NCI-H187 (cell line): ENCODE measurements at regions not wholly inside any gene's neighbourhood (a gene's known extent, or its start where the extent isn't known, plus 50 kb on each side); places are given as distances from the start of the nearest gene placed in this dataset.
"Not testable (repeated sequence)": the region's sequence is repeated elsewhere in the genome, so short reads cannot be mapped to it uniquely, and the experiment has no call there.

Experiments
- DNase-seq, 2 experiments: peaks; one replicate each; lab custom pipeline; 2025; lab: John Stamatoyannopoulos, UW

DNA sequence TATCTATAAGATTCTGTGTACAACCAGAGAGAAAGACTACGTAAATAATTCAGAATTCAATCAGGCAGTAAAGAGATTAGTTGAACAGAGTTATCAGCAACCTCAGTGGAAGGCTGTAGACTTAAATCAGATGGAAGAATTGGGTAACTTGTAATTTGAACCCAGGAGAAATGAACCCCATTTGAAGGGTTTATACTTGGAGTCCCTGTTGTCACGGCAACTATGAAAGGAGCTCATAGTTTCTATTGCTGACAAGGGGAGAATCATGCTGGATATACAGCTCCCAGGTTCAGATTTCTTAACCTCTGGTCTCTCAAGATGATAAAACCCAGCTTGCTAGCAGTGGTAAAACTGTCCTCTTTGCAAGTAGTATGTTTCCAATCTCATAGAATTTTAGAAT lies 54.4 kb upstream of the BMP4 start:
- DNase-seq: no peak

DNA sequence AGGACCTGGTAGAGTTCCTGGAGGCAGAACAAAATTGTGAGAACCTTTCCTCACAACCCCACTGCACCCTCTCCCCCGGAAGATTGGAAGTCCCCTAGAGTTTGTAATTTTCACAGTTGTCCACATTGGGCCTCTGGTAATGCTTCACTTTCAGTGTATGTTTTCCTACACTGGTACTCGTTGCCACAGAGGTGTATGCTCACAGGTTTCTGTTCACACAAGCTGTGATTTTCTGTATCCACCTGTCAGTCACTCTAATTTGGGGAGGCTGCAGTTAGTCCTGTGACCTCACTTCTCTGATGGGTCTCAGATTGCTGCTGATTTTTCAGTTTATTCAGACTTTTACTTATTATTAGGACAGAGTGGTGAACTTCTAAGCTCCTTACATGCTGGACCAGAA lies 66.4 kb upstream of the BMP4 start:
- no peak for DNase-seq

DNA sequence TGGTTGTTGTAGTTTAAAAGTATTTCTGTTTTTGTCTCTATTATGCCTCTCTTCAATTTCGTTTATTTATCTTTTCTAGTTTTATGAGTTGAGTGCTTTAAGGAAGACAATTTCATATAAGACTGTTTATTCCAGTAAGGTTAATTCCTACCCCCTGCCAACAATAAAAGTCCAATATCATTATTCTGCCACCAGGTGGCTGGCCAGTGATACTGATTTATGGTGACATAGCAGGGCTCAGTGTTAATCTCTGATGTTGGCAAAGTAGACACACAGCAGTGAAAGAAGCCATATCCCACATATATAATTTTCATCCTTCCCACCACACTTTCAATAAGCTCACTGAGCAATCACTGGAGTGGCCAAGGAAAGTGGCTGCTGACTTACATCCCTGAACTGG lies 69.0 kb upstream of the BMP4 start:
- DNase-seq: no peak

DNA sequence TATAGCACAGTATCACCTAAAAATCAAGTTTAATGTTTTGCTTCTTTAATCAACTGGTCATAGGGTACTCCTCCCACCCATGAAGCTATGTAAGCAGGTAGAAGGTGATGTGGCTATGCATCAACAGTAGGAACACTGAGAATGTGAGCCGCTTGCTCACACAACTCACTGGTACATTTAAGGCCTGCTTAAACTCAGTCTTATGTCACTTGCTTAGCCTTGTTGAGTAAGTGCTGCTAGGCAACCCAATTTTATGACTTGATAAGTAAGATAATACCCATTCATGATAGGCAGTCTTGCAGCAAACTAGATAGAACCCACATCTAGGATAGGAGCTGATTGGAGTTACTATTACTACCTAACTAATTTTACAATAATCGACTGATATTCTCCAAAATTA lies 70.0 kb upstream of the BMP4 start:
- no peak for DNase-seq

DNA sequence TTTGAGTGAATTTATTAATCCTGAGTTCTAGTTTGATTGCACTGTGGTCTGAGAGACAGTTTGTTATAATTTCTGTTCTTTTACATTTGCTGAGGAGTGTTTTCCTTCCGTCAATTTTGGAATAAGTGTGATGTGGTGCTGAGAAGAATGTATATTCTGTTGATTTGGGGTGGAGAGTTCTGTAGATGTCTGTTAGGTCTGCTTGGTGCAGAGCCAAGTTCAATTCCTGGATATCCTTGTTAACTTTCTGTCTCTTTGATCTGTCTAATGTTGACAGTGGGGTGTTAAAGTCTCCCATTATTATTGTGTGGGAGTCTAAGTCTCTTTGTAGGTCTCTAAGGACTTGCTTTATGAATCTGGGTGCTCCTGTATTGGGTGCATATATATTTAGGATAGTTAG lies 74.4 kb upstream of the BMP4 start:
- not testable (repeated sequence) for DNase-seq

DNA sequence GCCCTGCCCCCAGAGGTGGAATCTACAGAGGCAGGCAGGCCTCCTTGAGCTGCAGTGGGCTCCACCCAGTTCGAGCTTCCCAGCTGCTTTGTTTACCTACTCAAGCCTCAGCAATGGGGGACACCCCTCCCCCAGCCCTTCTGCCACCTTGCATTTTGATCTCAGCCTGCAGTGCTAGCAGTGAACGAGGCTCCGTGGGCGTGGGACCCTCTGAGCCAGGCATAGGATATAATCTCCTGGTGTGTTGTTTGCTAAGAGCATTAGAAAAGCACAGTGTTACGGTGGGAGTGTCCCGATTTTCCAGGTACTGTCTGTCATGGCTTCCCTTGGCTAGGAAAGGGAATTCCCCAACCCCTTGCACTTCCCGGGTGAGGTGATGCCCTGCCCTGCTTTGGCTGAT lies 76.7 kb upstream of the BMP4 start:
- not testable (repeated sequence) for DNase-seq

DNA sequence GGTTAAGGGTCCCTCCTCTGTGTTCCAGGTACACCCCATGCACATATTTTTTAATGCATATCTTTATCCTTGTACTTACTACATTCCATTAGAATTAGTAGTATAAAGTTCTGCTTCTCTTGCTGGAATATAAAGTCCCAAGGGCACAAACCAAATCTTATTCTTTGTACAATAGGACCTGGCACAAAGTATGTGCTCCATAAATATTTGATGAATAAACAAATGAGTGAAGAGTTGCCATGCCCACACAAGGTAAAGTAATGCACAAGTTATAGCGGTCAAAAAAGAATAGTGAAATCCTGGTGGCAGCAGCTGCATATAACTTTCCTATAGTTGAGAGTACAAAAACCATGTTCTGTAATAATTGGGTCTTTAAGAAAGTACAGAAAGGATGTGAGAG lies 82.1 kb upstream of the BMP4 start:
- DNase-seq: no peak

DNA sequence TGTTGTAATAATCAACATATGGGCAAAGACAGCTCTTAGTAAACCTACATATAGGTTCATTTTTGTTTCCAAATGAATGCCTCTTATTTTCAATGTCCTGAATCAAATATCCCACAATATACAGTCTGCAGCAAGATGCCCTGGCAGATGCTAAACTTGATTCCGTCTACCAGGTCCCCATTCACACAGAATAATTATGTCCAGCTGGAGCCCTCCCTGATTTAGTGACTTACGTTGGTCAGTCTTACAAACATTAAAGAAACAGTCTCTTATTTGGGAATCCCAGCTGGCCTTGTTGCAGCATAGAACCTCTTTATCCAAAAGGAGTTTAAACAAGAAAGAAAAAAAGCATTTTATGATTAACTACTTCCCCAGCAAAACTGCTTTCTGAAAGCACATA lies 82.7 kb upstream of the BMP4 start:
- DNase-seq: no peak

DNA sequence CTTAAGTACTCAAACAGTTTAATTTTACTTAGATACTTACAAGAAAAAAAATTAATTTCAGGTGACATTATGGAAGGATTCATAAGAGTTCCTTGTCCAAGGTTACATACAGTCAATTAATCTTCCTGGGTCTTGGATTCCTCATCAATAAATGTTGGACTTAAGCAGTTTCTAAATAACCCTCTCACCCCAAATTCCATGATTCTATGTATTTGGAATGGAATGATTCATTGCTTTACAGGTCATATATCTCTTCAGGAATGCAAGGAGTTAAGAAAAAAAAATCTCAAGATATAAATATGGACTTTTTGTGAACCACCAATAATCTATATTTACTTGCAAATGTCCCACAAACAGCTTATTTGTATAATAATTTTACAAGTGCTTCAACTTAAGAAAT lies 84.2 kb upstream of the BMP4 start:
- DNase-seq: no peak

DNA sequence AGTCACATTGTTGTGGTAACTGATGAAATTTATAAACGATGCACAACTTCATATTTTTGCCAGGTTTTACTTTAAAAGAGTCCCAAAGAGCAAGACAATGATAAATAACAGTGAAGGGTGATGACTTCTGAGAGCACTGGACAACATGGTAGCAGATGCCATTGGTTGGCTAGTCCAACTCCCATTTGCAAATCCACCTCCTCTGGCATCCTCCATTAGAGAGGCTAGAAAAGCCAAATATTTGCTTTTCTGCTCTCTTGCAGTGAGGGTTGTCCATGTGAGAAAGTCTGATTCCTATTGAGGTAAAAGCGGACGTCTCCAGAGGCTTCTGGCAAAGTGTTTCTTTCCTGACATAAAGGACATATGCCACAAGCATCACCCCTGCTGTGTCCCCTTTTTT lies 89.6 kb upstream of the BMP4 start:
- no peak for DNase-seq

DNA sequence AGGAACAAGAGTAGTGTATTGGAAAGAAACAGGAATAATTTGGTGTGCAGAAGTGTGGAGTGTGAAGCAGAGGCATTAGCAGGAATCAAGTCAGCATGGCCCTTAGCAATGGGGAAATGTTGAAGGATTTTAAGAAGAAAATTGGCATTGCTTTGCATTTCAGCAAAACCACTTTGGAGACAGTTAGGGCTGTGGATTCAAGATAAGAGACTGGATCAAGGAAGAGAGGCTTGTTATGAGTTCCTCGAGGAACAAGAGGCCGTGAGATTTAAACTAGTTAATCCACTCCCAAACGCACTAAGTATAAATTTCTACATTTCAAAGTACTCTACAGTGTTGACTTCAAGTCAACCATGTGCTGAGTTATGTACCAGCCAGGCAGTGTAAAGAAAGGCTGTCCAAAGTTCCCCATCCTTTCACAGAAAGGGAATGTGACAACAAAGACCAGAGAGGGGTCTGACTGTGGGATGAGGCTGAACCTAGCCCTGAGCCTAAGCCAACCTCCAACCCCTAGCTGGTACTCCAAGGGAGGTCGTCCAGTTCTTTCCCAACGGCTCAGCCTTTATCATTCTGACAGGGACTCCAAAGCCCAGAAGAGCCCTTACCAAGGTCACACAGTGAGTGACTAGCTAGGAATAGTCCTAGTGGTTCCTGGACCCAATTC lies 91.2 kb upstream of the BMP4 start:
- no peak for DNase-seq

DNA sequence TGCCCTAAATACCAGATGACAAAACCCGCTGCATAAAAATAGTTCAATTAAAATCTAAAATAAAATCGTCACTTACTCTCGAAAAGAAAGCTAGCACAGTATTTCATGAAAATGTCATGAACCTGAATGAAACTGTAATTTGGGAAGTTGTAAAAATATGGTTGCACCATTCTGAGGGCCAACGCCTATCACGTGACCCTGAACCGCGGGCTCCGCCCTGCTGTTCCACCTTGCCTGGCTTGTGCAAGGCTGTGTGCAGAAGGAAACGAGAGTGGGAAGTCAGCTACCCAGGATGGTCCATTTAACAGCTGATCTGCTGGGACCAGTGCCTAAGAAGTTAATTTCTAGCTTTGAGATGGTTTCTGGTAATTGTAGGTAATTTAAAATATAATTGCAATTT lies 91.7 kb upstream of the BMP4 start:
- DNase-seq: no peak

DNA sequence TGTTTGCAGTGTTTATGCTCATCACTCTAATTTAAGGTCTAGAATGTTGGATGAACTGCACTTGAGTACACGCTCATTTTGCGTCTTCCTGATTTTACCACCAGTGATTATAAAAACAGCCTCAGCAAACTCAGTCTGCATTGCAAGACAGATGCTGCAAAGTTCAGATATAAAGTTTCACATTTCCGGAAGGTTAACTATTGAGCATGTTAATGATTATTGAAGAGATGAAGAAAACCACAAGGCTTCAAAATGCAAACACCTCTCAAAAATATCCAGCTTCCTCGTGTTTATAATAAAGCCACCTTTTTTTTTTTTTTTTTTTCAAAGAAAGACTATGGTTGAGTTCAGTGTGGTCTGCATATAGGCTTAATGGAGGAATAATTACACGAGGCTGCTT lies 92.1 kb upstream of the BMP4 start:
- DNase-seq: no peak

DNA sequence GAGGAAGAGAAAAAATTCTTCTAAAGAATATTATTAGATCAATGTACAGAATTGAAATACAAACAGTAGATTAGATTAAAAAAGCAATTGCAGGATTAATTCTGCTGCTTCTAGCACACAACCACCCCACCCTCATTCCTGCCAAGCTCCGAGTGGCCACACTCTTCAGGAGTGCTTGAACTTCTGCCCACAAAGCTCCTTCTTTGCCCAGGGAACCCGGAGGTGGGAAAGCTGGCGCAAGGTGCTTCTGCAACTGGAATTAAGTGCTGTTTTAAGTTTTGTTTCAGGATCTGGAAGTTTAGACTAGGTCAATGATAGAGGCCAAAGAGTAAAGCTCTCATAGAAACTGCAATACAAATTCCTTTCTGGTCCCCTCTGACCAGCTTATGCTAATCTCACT lies 94.1 kb upstream of the BMP4 start:
- DNase-seq: no peak

DNA sequence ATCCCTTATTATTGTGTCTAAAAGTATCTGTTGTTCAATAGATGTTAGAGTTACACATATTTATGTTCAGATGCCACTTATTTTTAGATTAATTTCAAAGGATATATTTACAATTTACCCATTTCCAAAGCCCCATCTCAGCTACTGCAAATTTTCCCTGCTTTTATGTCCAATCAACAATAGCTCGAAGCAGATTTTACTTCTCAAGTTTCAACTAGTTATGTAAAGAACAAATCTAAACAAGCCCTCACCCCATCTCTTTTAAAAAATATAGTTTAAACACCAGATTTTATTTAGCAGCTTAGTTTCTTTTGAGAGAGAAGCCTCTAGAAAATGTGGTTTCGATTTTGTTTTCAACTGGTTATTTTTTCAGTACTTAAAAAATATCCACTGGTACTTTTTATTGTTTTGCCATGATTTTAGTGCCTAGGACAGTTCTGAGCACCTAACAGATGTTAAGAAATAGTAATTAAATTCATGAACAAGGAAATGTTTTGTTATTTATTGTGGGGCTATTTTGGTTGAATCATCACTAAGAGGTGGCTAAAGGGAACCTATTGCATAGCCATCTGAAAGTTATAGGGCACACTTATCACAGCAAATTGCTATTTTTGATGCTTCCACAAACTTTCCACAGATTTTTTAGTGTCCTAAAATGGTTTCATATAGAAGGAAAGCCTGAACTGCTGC lies 96.2 kb upstream of the BMP4 start:
- DNase-seq: no peak

DNA sequence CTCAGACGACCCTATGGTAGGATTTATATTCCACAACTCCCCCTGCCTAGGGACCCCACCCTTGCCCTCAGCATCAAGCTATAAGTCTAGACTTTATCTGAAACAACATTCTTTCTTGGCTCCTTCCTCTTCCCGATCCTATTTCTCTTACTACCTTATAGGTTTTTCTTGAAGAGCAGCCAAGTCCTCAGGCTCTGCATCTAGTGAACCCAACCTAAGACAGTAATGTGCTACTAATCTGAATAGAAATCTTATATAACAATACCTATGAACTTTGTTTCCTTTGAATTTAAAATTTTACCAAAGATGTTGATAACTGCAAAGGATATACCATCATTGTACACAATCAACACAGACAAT lies 96.7 kb upstream of the BMP4 start:
- DNase-seq: no peak

DNA sequence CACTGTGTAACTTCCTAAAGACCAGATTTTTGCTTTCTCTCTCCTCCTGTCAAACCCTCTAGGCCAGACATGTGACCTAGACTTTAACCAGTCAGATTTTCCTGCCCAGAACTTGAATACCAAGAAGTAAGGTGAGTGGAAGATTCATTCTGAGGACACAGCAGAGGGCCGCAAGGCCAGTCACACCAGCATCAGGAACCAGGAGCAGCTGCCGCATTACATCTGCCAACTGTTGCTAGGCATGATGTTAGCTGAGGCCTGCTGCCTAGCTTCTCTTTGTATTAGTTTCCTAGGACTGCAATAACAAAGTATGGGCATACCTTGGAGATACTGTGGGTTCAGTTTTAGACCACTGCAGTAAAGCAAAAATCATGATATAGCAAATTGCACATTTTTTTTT lies 101.9 kb upstream of the BMP4 start:
- DNase-seq: no peak

DNA sequence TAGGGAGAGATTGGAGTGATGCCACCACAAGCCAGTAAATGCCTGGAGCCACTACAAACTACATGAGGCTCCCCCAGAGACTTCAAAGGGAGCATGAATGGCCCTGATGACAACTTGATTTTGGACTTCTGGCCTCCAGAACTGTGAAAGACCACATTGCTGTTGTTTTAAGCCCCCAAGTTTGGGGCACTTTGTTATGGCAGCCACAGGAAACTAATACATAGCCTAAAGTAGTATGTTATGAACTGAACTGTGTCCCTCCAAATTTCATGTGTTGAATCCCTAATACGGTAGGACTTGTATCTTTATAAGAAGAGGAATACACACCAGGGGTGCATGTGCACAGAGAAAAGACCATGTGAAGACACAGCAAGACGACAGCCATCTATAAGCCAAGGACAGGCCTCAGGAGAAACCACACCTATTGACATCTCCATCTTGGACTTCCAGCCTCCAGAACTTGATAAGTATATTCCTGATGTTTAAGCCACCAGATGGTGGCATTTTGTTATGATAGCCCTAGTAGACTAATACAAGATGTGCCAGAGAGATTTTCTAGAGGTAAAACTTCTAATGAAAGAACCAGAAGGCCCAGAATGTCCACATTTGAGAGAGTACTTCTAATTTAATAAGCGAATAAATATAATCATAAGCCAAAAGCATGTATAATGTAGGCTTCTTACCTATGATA lies 127.1 kb upstream of the BMP4 start:
- DNase-seq: no peak

DNA sequence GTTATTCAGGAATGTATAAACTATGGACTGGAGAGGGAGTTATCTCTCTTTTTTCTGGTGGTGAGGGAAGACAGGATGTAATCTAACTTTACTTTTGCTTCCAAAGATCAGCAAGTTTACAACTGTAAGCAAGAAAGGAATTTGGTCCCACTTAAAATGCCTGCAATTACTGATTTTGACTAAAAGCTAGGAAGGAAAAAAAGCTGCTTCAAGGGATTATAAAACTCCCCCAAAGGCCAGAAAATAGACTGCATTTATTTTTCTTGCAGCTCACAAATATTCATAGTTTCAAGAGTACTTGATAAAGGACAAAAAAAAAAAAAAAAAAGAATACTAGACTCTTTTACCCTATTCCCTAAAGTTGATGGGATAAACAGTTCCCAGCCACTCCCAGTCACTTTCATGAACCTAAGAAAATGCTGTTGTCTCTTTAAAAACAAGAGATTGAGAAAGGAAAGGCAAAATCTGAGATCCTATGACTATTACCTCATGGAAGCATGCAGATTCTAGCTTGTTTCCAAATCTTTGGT lies 128.7 kb upstream of the BMP4 start:
- DNase-seq: no peak

DNA sequence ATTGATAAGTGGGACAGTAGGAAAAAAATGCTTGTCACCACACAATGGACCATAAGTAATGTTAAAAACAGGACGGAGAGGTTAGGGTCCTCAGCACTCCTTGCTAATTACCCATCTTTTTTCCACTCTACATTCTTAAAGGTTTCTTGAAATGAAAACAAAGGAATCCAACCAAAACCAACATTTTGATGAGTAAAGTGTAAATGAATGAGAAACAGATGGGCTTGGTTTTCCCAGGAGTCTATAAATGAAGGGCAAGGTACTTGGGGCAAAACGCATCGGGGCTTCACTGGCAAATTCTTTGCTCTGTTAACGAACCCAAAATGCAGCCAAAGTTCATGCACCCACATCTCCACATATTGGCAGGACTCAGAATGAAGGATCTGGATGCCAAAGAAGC lies 129.2 kb upstream of the BMP4 start:
- no peak for DNase-seq

DNA sequence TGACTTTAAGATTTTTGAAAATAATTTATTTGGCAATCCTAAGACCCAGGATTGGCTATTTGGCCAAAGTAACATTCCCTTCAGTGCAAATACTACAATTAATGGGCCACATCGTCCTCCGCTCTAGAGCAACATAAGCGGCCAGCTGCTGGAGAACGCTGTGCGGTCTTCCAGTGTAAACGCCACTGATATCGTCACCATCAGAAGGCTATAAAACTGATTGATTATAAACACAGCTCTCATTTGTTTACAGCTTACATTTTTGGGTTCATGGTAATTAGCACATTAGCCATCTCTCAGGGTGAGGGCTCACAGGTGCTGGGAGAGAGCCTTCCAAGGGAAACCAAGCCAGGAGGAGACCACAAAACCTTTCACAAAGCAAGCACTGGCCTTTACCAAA lies 130.1 kb upstream of the BMP4 start:
- no peak for DNase-seq

DNA sequence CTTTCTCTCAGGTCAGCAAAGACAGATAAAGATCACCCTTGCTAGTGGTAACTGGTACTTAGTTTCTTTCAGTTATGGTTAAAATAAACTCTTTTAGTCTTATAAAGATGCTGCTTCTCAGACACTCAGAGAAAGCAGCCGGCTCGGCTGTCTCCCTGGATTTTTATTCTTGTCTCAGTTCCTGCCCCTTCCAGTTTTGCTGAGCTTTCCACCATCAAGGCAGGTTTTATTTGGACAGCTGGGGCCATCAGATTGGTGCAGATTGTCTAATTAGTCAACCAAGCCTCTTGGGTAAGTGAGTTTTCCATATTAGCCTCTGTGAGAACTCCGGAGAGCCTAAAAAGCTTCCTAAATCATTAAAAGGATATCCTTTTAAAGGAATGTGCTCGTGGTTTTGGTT lies 130.8 kb upstream of the BMP4 start:
- no peak for DNase-seq

DNA sequence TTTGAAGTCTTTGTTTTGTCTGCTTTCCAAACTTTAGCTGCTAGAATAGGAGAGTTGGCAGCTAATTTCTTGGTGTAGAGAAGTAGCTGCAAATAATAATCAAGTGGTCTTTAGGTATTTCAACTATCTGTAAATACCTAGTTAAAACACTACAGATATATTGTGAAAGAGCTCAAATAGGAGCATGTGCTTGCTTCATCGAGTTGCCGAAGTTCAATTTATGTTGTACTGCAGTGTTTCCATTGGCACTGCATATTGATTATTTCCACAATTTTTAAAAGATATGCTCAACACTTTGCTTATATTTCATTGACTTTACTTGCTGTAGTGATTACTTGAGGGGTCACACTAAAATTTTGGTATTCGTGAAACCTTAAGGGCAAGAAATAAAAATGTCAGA lies 131.6 kb upstream of the BMP4 start:
- no peak for DNase-seq

DNA sequence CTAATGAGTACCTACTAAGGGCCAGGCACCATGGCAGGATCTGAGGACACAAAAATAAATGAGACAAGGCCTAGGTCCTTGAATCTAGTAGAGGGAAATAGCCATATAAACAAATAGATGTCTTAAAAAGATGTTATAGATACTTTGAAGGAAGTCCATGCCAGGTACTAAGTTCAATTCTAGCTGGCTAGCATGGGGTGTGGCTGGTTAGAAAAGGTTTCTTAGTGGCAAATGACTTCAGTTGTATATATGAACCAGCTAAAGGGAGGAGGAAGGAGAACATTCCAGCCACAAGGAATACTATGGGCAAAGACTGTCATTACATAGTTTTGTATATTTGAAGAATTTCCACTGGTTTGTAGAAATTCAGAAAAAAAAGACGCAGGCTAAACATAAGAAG lies 133.6 kb upstream of the BMP4 start:
- DNase-seq: no peak
